ENCODE measurements at regions not wholly inside any gene's neighbourhood (a gene's known extent, or its start where the extent isn't known, plus 50 kb on each side); places are given as distances from the start of the nearest gene placed in this dataset.

- DNase-seq, result no peak
Observed at GRCh38 chr6:33862536-33862935, 58.7 kb upstream of the MLN start.

GRCh38 chr6:33861722-33862121 is 57.9 kb upstream of the MLN start:
- no peak for DNase-seq

- no peak for DNase-seq
Observed at GRCh38 chr6:33860706-33861474, 57.1 kb upstream of the MLN start.

- no peak for DNase-seq
Observed at GRCh38 chr6:33860006-33860405, 56.2 kb upstream of the MLN start.

GRCh38 chr6:33858804-33859505 is 55.2 kb upstream of the MLN start:
- DNase-seq, result no peak

GRCh38 chr6:33857932-33858475 is 54.2 kb upstream of the MLN start:
- no peak for DNase-seq

- DNase-seq, result no peak
Observed at GRCh38 chr6:33857093-33857931, 53.5 kb upstream of the MLN start.

GRCh38 chr6:33856655-33857054 is 52.9 kb upstream of the MLN start:
- peak in 3 of 4 experiments; percentile 30 to 45 (median 32) for DNase-seq

- DNase-seq, result no peak
Observed at GRCh38 chr6:33856031-33856590, 52.3 kb upstream of the MLN start.

- no peak for DNase-seq
Observed at GRCh38 chr6:33854572-33855030, 50.8 kb upstream of the MLN start.

GRCh38 chr6:33853736-33854135 is 49.9 kb upstream of the MLN start:
- no peak for DNase-seq
